HCT116 (cell line): ENCODE measurements at regions not wholly inside any gene's neighbourhood (a gene's known extent, or its start where the extent isn't known, plus 50 kb on each side); places are given as distances from the start of the nearest gene placed in this dataset.

Source experiments
- ATAC-seq: fragments of 200-7000 bp; cut with Tn5 transposase; 2 replicates; pipeline ENCODE4 v1.9.1; 2020; ENCODE audit warnings: mild to moderate bottlenecking, moderate library complexity
- BruUV-seq: library from RNA; stranded (reverse); fragments of 400-500 nt; replicated peaks from 2 replicates; lab custom pipeline; 2021; lab: Mats Ljungman, UMichigan
- CTCF ChIA-PET: fragments of 300-600 bp; sonication (Branson Sonifier 250); formaldehyde crosslinking; loops from one replicate; lab custom pipeline; 2021; ENCODE audit warnings: antibody characterized with exemption; lab: Charles Lee
- POLR2A ChIA-PET: fragments of 300-600, 350-600 bp; sonication (Branson Sonifier 250); formaldehyde crosslinking; loops from one replicate; lab custom pipeline; 2021; ENCODE audit warnings: antibody characterized with exemption; lab: Charles Lee
- RAD21 ChIA-PET, 2 experiments: fragments of 300-600 bp; sonication (Branson Sonifier 250); formaldehyde crosslinking; loops; one replicate each; lab custom pipeline; 2023; ENCODE audit warnings: low total read pairs in 2 of 2; ENCODE audit not compliant: uncharacterized antibody in 2 of 2, unreplicated experiment in 2 of 2, low non-redundant PET in 1 of 2; lab: Charles Lee
- DNase-seq: peaks from one replicate; pipeline ENCODE4 v3.0.0-alpha.2; 2010; ENCODE audit warnings: low read depth, low spot score
- H2AFZ ChIP-seq: fragments of 200-600 bp; shearing (Covaris generic), sonication (generic); 2 replicates; pipeline ENCODE4 v1.6.1; 2017; ENCODE audit warnings: low read depth, mixed run types, mixed read lengths, antibody characterized with exemption, low read length; ENCODE audit not compliant: poor library complexity, severe bottlenecking
- H3K27ac ChIP-seq: 2 replicates; pipeline ENCODE4 v1.5.1; 2012; ENCODE audit warnings: low read depth, low read length
- H3K27me3 ChIP-seq: fragments of 200-600 bp; sonication (generic); 2 replicates; pipeline ENCODE4 v1.6.1; 2016; ENCODE audit warnings: mixed run types, low read length, mixed read lengths; ENCODE audit not compliant: insufficient read depth
- H3K36me3 ChIP-seq, 2 experiments: fragments of 200-500 bp in 1 of 2; fragments of 200-600 bp in 1 of 2; sonication (Bioruptor generic) in 1 of 2; sonication (generic) in 1 of 2; 2 replicates each; pipeline versions ENCODE4 v1.5.1 to v1.6.1; 2014 to 2016; ENCODE audit warnings: low read length in 2 of 2, inconsistent platforms in 1 of 2, mixed read lengths in 1 of 2, mixed run types in 1 of 2; ENCODE audit not compliant: insufficient read depth in 2 of 2, control insufficient read depth in 1 of 2
- H3K4me1 ChIP-seq, 2 experiments: fragments of 200-600 bp in 1 of 2; sonication (generic) in 1 of 2; 2 replicates each; pipeline versions ENCODE4 v1.5.1 to v1.6.1; 2012 to 2017; ENCODE audit warnings: low read length in 2 of 2, inconsistent platforms in 1 of 2, mild to moderate bottlenecking in 1 of 2, mixed read lengths in 1 of 2, mixed run types in 1 of 2, moderate library complexity in 1 of 2; ENCODE audit not compliant: insufficient read depth in 2 of 2, control insufficient read depth in 1 of 2
- H3K4me2 ChIP-seq: fragments of 200-600 bp; sonication (generic); 2 replicates; pipeline ENCODE4 v1.6.1; 2017; ENCODE audit warnings: mixed run types, low read length, mixed read lengths
- H3K4me3 ChIP-seq, 2 experiments: fragments of 200-600 bp in 1 of 2; sonication (generic) in 1 of 2; replicated peaks in 1 of 2; 2 replicates each; pipeline ENCODE4 v1.5.1; 2011 to 2016; ENCODE audit warnings: low read length in 2 of 2, control low read depth in 1 of 2, low read depth in 1 of 2, mild to moderate bottlenecking in 1 of 2, mixed read lengths in 1 of 2, mixed run types in 1 of 2
- H3K79me2 ChIP-seq: fragments of 200-600 bp; sonication (generic); 2 replicates; pipeline ENCODE4 v1.6.1; 2017; ENCODE audit warnings: mild to moderate bottlenecking, mixed run types, low read length, moderate library complexity, mixed read lengths; ENCODE audit not compliant: insufficient read depth
- H3K9ac ChIP-seq: fragments of 200-600 bp; sonication (generic); 2 replicates; pipeline ENCODE4 v1.6.1; 2016; ENCODE audit warnings: low read length, mixed read lengths
- H3K9me2 ChIP-seq: fragments of 200-600 bp; sonication (generic), shearing (Covaris generic); 2 replicates; pipeline ENCODE4 v1.6.1; 2017; ENCODE audit warnings: mixed run types, mild to moderate bottlenecking, moderate library complexity; ENCODE audit not compliant: insufficient read depth
- H3K9me3 ChIP-seq, 2 experiments: fragments of 200-500 bp in 1 of 2; fragments of 200-600 bp in 1 of 2; sonication (Bioruptor generic) in 1 of 2; sonication (generic) in 1 of 2; 2 replicates each; pipeline ENCODE4 v1.6.1; 2014 to 2017; ENCODE audit warnings: low read length in 2 of 2, mixed read lengths in 2 of 2, inconsistent platforms in 1 of 2, low read depth in 1 of 2, mild to moderate bottlenecking in 1 of 2, mixed run types in 1 of 2, moderate library complexity in 1 of 2; ENCODE audit not compliant: control insufficient read depth in 1 of 2, insufficient read depth in 1 of 2
- H4K20me1 ChIP-seq: fragments of 200-600 bp; sonication (generic), shearing (Covaris generic); 2 replicates; pipeline ENCODE4 v1.6.1; 2017; ENCODE audit warnings: mixed run types, mild to moderate bottlenecking, moderate library complexity; ENCODE audit not compliant: insufficient read depth
- EZH2 ChIP-seq: fragments of 200-600 bp; sonication (generic); IDR thresholded peaks from 2 replicates; pipeline ENCODE4 v1.6.1; 2017; ENCODE audit warnings: antibody characterized with exemption, mixed run types
- POLR2A ChIP-seq: IDR thresholded peaks from 2 replicates; pipeline ENCODE4 v1.7.0; 2011; ENCODE audit warnings: borderline replicate concordance; ENCODE audit not compliant: insufficient read depth, insufficient read length; ENCODE audit errors: extremely low read depth
- SP1 ChIP-seq: IDR thresholded peaks from 2 replicates; pipeline ENCODE4 v1.6.1; 2012; ENCODE audit warnings: low read depth
- ZNF274 ChIP-seq: fragments of 200-500 bp; sonication (Bioruptor generic); IDR thresholded peaks from 2 replicates; pipeline ENCODE4 v1.6.1; 2014; ENCODE audit warnings: mild to moderate bottlenecking, low read depth, low read length, inconsistent platforms
- intact Hi-C: fragments of 100-400 bp; cut with micrococcal nuclease; formaldehyde crosslinking; loops from 2 replicates; pipeline ENCODE4 v1.10.0; 2022
- TF ChIP-seq, protein P1 (sequence below): IDR thresholded peaks from 2 replicates; pipeline ENCODE4 v1.6.1; 2012; ENCODE audit warnings: low read depth
- TF ChIP-seq, protein P2 (sequence below), 3 experiments: fragments of 200-600 bp in 1 of 3; sonication (generic) in 1 of 3; IDR thresholded peaks in 2 of 3; conservative IDR thresholded peaks in 1 of 3; 2 replicates each; pipeline ENCODE4 v1.5.1; 2012 to 2017; ENCODE audit warnings: low read depth in 2 of 3, low read length in 2 of 3, antibody characterized with exemption in 1 of 3, borderline replicate concordance in 1 of 3, control low read depth in 1 of 3, mild to moderate bottlenecking in 1 of 3, mixed read lengths in 1 of 3, mixed run types in 1 of 3, moderate library complexity in 1 of 3; ENCODE audit not compliant: insufficient read depth in 1 of 3

DNA sequence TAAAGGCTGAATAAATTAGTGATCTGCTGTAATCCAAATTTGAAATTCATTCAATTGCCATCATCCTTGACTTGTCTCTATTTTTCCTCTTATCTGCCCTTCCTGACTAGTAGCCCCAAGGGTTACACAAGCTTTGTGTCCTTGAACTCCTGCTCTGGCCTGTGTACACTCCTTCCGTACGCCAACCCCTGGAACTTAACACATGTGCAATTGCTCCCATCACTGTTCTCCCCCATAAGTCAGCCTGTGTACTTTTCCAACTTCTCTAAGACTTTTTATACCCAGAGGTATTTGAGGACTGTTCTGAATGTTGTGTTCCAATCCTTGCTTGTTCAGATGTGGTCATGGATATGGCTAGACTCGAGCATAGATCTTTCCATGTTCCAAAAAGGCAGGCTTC, 171.1 kb upstream of the G2E3 start:
- ATAC-seq (no peak), DNase-seq (no peak)
- no TSS peak for BruUV-seq
- intact Hi-C loops, result loop anchor here (10.0 kb wide), 1 partner anchor 117 kb away; no protein-coding TSS in a partner anchor
- no peak overlapping the region for H3K4me3 ChIP-seq
- no peaks in the 10 kb centered on the region for H3K9me2 ChIP-seq
- H3K4me2 ChIP-seq, result no peak overlapping the region
- H2AFZ ChIP-seq, result no peak overlapping the region
- H4K20me1 ChIP-seq, result no peaks in the 10 kb centered on the region
- ChIA-PET POLR2A (no interaction called here), CTCF (no interaction called here), RAD21 (no interaction called here)
- no peaks in the 10 kb centered on the region for H3K4me1 ChIP-seq
- no peak overlapping the region for H3K9ac ChIP-seq
- no peak overlapping the region for H3K27ac ChIP-seq
- no peaks in the 10 kb centered on the region for H3K79me2 ChIP-seq
- H3K27me3 ChIP-seq, result peaks cover 62% of the 10 kb centered on the region
- no peaks in the 10 kb centered on the region for H3K9me3 ChIP-seq
- TF ChIP-seq, protein P1, sequence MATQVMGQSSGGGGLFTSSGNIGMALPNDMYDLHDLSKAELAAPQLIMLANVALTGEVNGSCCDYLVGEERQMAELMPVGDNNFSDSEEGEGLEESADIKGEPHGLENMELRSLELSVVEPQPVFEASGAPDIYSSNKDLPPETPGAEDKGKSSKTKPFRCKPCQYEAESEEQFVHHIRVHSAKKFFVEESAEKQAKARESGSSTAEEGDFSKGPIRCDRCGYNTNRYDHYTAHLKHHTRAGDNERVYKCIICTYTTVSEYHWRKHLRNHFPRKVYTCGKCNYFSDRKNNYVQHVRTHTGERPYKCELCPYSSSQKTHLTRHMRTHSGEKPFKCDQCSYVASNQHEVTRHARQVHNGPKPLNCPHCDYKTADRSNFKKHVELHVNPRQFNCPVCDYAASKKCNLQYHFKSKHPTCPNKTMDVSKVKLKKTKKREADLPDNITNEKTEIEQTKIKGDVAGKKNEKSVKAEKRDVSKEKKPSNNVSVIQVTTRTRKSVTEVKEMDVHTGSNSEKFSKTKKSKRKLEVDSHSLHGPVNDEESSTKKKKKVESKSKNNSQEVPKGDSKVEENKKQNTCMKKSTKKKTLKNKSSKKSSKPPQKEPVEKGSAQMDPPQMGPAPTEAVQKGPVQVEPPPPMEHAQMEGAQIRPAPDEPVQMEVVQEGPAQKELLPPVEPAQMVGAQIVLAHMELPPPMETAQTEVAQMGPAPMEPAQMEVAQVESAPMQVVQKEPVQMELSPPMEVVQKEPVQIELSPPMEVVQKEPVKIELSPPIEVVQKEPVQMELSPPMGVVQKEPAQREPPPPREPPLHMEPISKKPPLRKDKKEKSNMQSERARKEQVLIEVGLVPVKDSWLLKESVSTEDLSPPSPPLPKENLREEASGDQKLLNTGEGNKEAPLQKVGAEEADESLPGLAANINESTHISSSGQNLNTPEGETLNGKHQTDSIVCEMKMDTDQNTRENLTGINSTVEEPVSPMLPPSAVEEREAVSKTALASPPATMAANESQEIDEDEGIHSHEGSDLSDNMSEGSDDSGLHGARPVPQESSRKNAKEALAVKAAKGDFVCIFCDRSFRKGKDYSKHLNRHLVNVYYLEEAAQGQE, result no peak
- TF ChIP-seq POLR2A, result no peak
- TF ChIP-seq ZNF274, result no peak
- TF ChIP-seq SP1, result no peak
- TF ChIP-seq EZH2, result no peak
- TF ChIP-seq, protein P2, sequence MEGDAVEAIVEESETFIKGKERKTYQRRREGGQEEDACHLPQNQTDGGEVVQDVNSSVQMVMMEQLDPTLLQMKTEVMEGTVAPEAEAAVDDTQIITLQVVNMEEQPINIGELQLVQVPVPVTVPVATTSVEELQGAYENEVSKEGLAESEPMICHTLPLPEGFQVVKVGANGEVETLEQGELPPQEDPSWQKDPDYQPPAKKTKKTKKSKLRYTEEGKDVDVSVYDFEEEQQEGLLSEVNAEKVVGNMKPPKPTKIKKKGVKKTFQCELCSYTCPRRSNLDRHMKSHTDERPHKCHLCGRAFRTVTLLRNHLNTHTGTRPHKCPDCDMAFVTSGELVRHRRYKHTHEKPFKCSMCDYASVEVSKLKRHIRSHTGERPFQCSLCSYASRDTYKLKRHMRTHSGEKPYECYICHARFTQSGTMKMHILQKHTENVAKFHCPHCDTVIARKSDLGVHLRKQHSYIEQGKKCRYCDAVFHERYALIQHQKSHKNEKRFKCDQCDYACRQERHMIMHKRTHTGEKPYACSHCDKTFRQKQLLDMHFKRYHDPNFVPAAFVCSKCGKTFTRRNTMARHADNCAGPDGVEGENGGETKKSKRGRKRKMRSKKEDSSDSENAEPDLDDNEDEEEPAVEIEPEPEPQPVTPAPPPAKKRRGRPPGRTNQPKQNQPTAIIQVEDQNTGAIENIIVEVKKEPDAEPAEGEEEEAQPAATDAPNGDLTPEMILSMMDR (IDR thresholded peaks at IDR 0.05 in 2 of 3, conservative IDR thresholded peaks at IDR 0.05 in 1 of 3; ENCODE audit: borderline replicate concordance in 1 of 3, insufficient read depth in 1 of 3, low read depth in 2 of 3, low read length in 2 of 3), result no peak
- H3K36me3 ChIP-seq, result no peaks in the 10 kb centered on the region
